ENCODE measurements at regions not wholly inside any gene's neighbourhood (a gene's known extent, or its start where the extent isn't known, plus 50 kb on each side); places are given as distances from the start of the nearest gene placed in this dataset.
A peak's percentile ranks its signal among the peaks of the same experiment; 100 is the strongest.

GRCh38 chr13:48585456-48585840, 52.6 kb upstream of the RCBTB2 start:
- TF ChIP-seq CTCF (IDR thresholded peaks at IDR 0.05) (no peak), POLR2A (IDR thresholded peaks at IDR 0.05) (no peak), EP300 (IDR thresholded peaks at IDR 0.05) (peak; percentile 33 to 90)

All from tibial nerve (tissue), 4 donors.